ENCODE measurements at regions not wholly inside any gene's neighbourhood (a gene's known extent, or its start where the extent isn't known, plus 50 kb on each side); places are given as distances from the start of the nearest gene placed in this dataset.

GRCh38 chr10:21184216-21184615 is 287.1 kb upstream of the NEBL start:
- peaks cover 8% of the 10 kb centered on the region for H3K9me3 ChIP-seq (ENCODE audit: control insufficient read depth, low read length)
- no peak overlapping the region for H3K9ac ChIP-seq (ENCODE audit: low read length)
- no peak overlapping the region for H2AFZ ChIP-seq (ENCODE audit: low read depth, low read length)
- no peak overlapping the region for H4K91ac ChIP-seq (ENCODE audit: low read length)
- no peak overlapping the region for H3K27ac ChIP-seq (ENCODE audit: low read length, poor library complexity, severe bottlenecking)
- H3K4me3 ChIP-seq (ENCODE audit: insufficient read depth in 1 of 2, low read depth in 1 of 2, low read length in 2 of 2), result no peak overlapping the region
- no peak overlapping the region for H2BK120ac ChIP-seq (ENCODE audit: low read depth, low read length)
- no CpG with 5 or more reads among the region's 2 CpGs for WGBS
- H3K27me3 ChIP-seq (ENCODE audit: control insufficient read depth in 1 of 2, insufficient read depth in 1 of 2, low read length in 2 of 2), result no peaks in the 10 kb centered on the region
- H2AK5ac ChIP-seq (ENCODE audit: low read length, severe bottlenecking), result no peak overlapping the region
- H3K18ac ChIP-seq (ENCODE audit: low read depth in 1 of 2, low read length in 2 of 2), result no peak overlapping the region
- no peaks in the 10 kb centered on the region for H3K4me1 ChIP-seq (ENCODE audit: control insufficient read depth, insufficient read depth, low read depth, low read length)
- no peaks in the 10 kb centered on the region for H3K79me1 ChIP-seq (replicated peaks; ENCODE audit: low read length, poor library complexity, severe bottlenecking)
- H3K4ac ChIP-seq (ENCODE audit: low read depth in 1 of 2, low read length in 2 of 2), result no peak overlapping the region
- H2BK12ac ChIP-seq (ENCODE audit: low read length in 2 of 2), result no peak overlapping the region
- H2BK5ac ChIP-seq (ENCODE audit: low read depth, low read length, poor library complexity, severe bottlenecking), result no peak overlapping the region
- no peak overlapping the region for H3K14ac ChIP-seq (ENCODE audit: low read length in 2 of 2)
- no peak overlapping the region for H3K4me2 ChIP-seq (ENCODE audit: low read length, poor library complexity, severe bottlenecking)
- H4K8ac ChIP-seq (ENCODE audit: low read length), result no peak overlapping the region
- no peaks in the 10 kb centered on the region for H3K36me3 ChIP-seq (ENCODE audit: control insufficient read depth in 1 of 2, insufficient read depth in 2 of 2, low read depth in 1 of 2, low read length in 2 of 2)
- H2BK15ac ChIP-seq (ENCODE audit: low read depth, poor library complexity, severe bottlenecking), result no peak overlapping the region
- DNase-seq, result peak; percentile 52
- H3K23ac ChIP-seq (ENCODE audit: low read length in 2 of 2), result no peak overlapping the region

DNA sequence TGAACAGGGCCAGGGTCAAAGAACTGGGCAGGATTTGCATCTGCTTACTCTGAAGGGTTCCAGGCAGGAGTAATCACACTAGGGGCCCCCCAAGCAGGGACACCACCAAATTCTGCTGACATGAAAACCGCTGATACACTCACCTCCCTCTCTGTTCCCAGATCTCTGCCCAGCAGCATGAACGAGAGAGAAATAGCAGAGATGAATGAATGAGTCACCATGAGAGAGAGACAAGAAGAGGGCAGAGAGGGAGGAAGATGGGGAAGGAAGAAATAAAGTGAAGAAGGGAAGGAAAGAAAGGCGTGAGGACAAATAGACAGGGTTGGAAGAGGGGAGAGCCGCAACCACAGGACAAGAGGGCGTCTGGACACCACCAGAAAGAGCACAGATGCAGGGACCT is 285.9 kb upstream of the NEBL start:
- H3K27ac ChIP-seq (ENCODE audit: low read length, poor library complexity, severe bottlenecking), result no peak overlapping the region
- no peaks in the 10 kb centered on the region for H3K27me3 ChIP-seq (ENCODE audit: control insufficient read depth in 1 of 2, insufficient read depth in 1 of 2, low read length in 2 of 2)
- H3K14ac ChIP-seq (ENCODE audit: low read length in 2 of 2), result no peak overlapping the region
- H3K36me3 ChIP-seq (ENCODE audit: control insufficient read depth in 1 of 2, insufficient read depth in 2 of 2, low read depth in 1 of 2, low read length in 2 of 2), result no peaks in the 10 kb centered on the region
- H2BK5ac ChIP-seq (ENCODE audit: low read depth, low read length, poor library complexity, severe bottlenecking), result no peak overlapping the region
- no peak overlapping the region for H4K91ac ChIP-seq (ENCODE audit: low read length)
- H3K4me1 ChIP-seq (ENCODE audit: control insufficient read depth, insufficient read depth, low read depth, low read length), result no peaks in the 10 kb centered on the region
- H3K23ac ChIP-seq (ENCODE audit: low read length in 2 of 2), result no peak overlapping the region
- 73% methylated on average over 4 of the region's 5 CpGs for WGBS
- no peak overlapping the region for H2AK5ac ChIP-seq (ENCODE audit: low read length, severe bottlenecking)
- no peak overlapping the region for H2BK12ac ChIP-seq (ENCODE audit: low read length in 2 of 2)
- DNase-seq, result no peak
- H3K9me3 ChIP-seq (ENCODE audit: control insufficient read depth, low read length), result peaks cover 8% of the 10 kb centered on the region
- H3K4me2 ChIP-seq (ENCODE audit: low read length, poor library complexity, severe bottlenecking), result no peak overlapping the region
- no peaks in the 10 kb centered on the region for H3K79me1 ChIP-seq (replicated peaks; ENCODE audit: low read length, poor library complexity, severe bottlenecking)
- no peak overlapping the region for H3K4me3 ChIP-seq (ENCODE audit: insufficient read depth in 1 of 2, low read depth in 1 of 2, low read length in 2 of 2)
- no peak overlapping the region for H4K8ac ChIP-seq (ENCODE audit: low read length)
- H3K4ac ChIP-seq (ENCODE audit: low read depth in 1 of 2, low read length in 2 of 2), result no peak overlapping the region
- no peak overlapping the region for H3K9ac ChIP-seq (ENCODE audit: low read length)
- peak overlapping the region; percentile 31 for H2AFZ ChIP-seq (ENCODE audit: low read depth, low read length)
- H3K18ac ChIP-seq (ENCODE audit: low read depth in 1 of 2, low read length in 2 of 2), result no peak overlapping the region
- no peak overlapping the region for H2BK120ac ChIP-seq (ENCODE audit: low read depth, low read length)
- H2BK15ac ChIP-seq (ENCODE audit: low read depth, poor library complexity, severe bottlenecking), result no peak overlapping the region

DNA sequence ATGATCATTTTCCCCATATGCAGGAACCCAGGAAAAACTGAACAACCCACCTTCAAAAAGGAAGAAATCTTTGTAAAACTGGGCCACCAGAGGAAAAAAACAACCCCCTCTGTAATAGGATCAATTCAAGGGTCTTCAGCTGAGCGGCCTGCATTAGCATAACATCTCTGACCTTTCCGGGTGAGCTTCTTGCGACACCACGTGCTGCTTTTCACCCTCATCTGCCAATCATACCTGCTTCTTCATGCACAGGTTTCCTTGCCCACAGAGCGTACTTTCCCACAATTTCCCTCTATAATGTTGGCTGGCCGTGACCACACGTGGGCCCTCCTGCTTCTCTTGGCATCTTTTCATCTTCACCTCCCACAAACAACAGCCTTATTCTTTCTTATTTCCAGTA is 284.3 kb upstream of the NEBL start:
- H3K18ac ChIP-seq (ENCODE audit: low read depth in 1 of 2, low read length in 2 of 2), result no peak overlapping the region
- H2AK5ac ChIP-seq (ENCODE audit: low read length, severe bottlenecking), result no peak overlapping the region
- no peaks in the 10 kb centered on the region for H3K79me1 ChIP-seq (replicated peaks; ENCODE audit: low read length, poor library complexity, severe bottlenecking)
- H2BK12ac ChIP-seq (ENCODE audit: low read length in 2 of 2), result no peak overlapping the region
- DNase-seq, result no peak
- H2BK15ac ChIP-seq (ENCODE audit: low read depth, poor library complexity, severe bottlenecking), result no peak overlapping the region
- no peak overlapping the region for H2BK120ac ChIP-seq (ENCODE audit: low read depth, low read length)
- 91% methylated on average over 7 of the region's 7 CpGs for WGBS
- no peaks in the 10 kb centered on the region for H3K36me3 ChIP-seq (ENCODE audit: control insufficient read depth in 1 of 2, insufficient read depth in 2 of 2, low read depth in 1 of 2, low read length in 2 of 2)
- no peaks in the 10 kb centered on the region for H3K27me3 ChIP-seq (ENCODE audit: control insufficient read depth in 1 of 2, insufficient read depth in 1 of 2, low read length in 2 of 2)
- no peak overlapping the region for H3K4me3 ChIP-seq (ENCODE audit: insufficient read depth in 1 of 2, low read depth in 1 of 2, low read length in 2 of 2)
- H3K14ac ChIP-seq (ENCODE audit: low read length in 2 of 2), result no peak overlapping the region
- no peak overlapping the region for H3K4me2 ChIP-seq (ENCODE audit: low read length, poor library complexity, severe bottlenecking)
- H3K23ac ChIP-seq (ENCODE audit: low read length in 2 of 2), result no peak overlapping the region
- no peak overlapping the region for H4K8ac ChIP-seq (ENCODE audit: low read length)
- no peaks in the 10 kb centered on the region for H3K4me1 ChIP-seq (ENCODE audit: control insufficient read depth, insufficient read depth, low read depth, low read length)
- no peak overlapping the region for H2BK5ac ChIP-seq (ENCODE audit: low read depth, low read length, poor library complexity, severe bottlenecking)
- peaks cover 8% of the 10 kb centered on the region for H3K9me3 ChIP-seq (ENCODE audit: control insufficient read depth, low read length)
- no peak overlapping the region for H3K4ac ChIP-seq (ENCODE audit: low read depth in 1 of 2, low read length in 2 of 2)
- H3K27ac ChIP-seq (ENCODE audit: low read length, poor library complexity, severe bottlenecking), result no peak overlapping the region
- H2AFZ ChIP-seq (ENCODE audit: low read depth, low read length), result no peak overlapping the region
- H3K9ac ChIP-seq (ENCODE audit: low read length), result no peak overlapping the region
- no peak overlapping the region for H4K91ac ChIP-seq (ENCODE audit: low read length)

DNA sequence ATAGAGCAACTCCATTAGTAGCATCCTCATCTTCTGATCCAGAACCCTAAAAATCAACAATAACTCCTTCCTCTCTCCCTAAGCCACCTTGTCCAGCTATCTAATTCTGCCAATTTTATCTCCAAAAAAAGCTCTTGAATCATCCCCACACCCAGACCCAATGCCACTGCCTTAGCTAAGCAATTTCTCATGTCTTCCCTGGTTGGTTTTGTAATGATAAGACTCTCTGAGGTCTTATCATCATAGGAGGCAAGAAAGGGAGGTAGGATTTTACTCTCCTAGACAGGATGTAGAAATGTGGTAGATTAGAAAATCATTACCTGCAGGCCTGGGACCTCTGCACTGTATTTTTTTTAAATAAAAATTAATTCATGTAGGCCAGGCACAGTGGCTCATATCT is 283.5 kb upstream of the NEBL start:
- no peak overlapping the region for H2AFZ ChIP-seq (ENCODE audit: low read depth, low read length)
- no peak overlapping the region for H3K14ac ChIP-seq (ENCODE audit: low read length in 2 of 2)
- no peak overlapping the region for H4K8ac ChIP-seq (ENCODE audit: low read length)
- H3K79me1 ChIP-seq (replicated peaks; ENCODE audit: low read length, poor library complexity, severe bottlenecking), result no peaks in the 10 kb centered on the region
- H3K27ac ChIP-seq (ENCODE audit: low read length, poor library complexity, severe bottlenecking), result no peak overlapping the region
- H2AK5ac ChIP-seq (ENCODE audit: low read length, severe bottlenecking), result no peak overlapping the region
- H3K9me3 ChIP-seq (ENCODE audit: control insufficient read depth, low read length), result peaks cover 8% of the 10 kb centered on the region
- H3K4me2 ChIP-seq (ENCODE audit: low read length, poor library complexity, severe bottlenecking), result no peak overlapping the region
- no peak overlapping the region for H3K4ac ChIP-seq (ENCODE audit: low read depth in 1 of 2, low read length in 2 of 2)
- H2BK15ac ChIP-seq (ENCODE audit: low read depth, poor library complexity, severe bottlenecking), result no peak overlapping the region
- H2BK120ac ChIP-seq (ENCODE audit: low read depth, low read length), result no peak overlapping the region
- no peaks in the 10 kb centered on the region for H3K36me3 ChIP-seq (ENCODE audit: control insufficient read depth in 1 of 2, insufficient read depth in 2 of 2, low read depth in 1 of 2, low read length in 2 of 2)
- no peaks in the 10 kb centered on the region for H3K4me1 ChIP-seq (ENCODE audit: control insufficient read depth, insufficient read depth, low read depth, low read length)
- H3K27me3 ChIP-seq (ENCODE audit: control insufficient read depth in 1 of 2, insufficient read depth in 1 of 2, low read length in 2 of 2), result no peaks in the 10 kb centered on the region
- H3K18ac ChIP-seq (ENCODE audit: low read depth in 1 of 2, low read length in 2 of 2), result no peak overlapping the region
- H2BK5ac ChIP-seq (ENCODE audit: low read depth, low read length, poor library complexity, severe bottlenecking), result no peak overlapping the region
- DNase-seq, result no peak
- no peak overlapping the region for H3K23ac ChIP-seq (ENCODE audit: low read length in 2 of 2)
- H4K91ac ChIP-seq (ENCODE audit: low read length), result no peak overlapping the region
- no peak overlapping the region for H3K9ac ChIP-seq (ENCODE audit: low read length)
- no peak overlapping the region for H3K4me3 ChIP-seq (ENCODE audit: insufficient read depth in 1 of 2, low read depth in 1 of 2, low read length in 2 of 2)
- no peak overlapping the region for H2BK12ac ChIP-seq (ENCODE audit: low read length in 2 of 2)
